IPS DF 6.9 (cell line): ENCODE measurements at regions not wholly inside any gene's neighbourhood (a gene's known extent, or its start where the extent isn't known, plus 50 kb on each side); places are given as distances from the start of the nearest gene placed in this dataset.

ENCODE experiments used
- DNase-seq: peaks from one replicate; pipeline ENCODE4 v3.0.0-alpha.2; 2013; ENCODE audit warnings: low read depth, low spot score
- H3K27ac ChIP-seq: one replicate; pipeline ENCODE4 v1.5.1; 2013; ENCODE audit warnings: low read length, control low read depth
- H3K27me3 ChIP-seq: 2 replicates; pipeline ENCODE4 v1.6.1; 2013; ENCODE audit warnings: mild to moderate bottlenecking, low read length; ENCODE audit not compliant: control insufficient read depth, insufficient read depth
- H3K36me3 ChIP-seq: 2 replicates; pipeline ENCODE4 v1.6.1; 2013; ENCODE audit warnings: low read length; ENCODE audit not compliant: control insufficient read depth, insufficient read depth
- H3K4me1 ChIP-seq: 2 replicates; pipeline ENCODE4 v1.6.1; 2013; ENCODE audit warnings: low read length; ENCODE audit not compliant: control insufficient read depth, insufficient read depth
- H3K4me3 ChIP-seq: 2 replicates; pipeline ENCODE4 v1.5.1; 2013; ENCODE audit warnings: mild to moderate bottlenecking, low read length
- H3K9me3 ChIP-seq: 2 replicates; pipeline ENCODE4 v1.6.1; 2013; ENCODE audit warnings: low read length, inconsistent platforms; ENCODE audit not compliant: control insufficient read depth, insufficient read depth
- WGBS: extraction: QIAGEN DNeasy Blood & Tissue Kit; methylation state at CpG from one replicate; pipeline ENCODE4 v1.1.7; 2013; ENCODE audit warnings: mixed read lengths, missing lambda C conversion rate; ENCODE audit not compliant: insufficient read length, insufficient coverage; 5-methylcytosine and 5-hydroxymethylcytosine counted together

GRCh38 chr15:37219211-37219701 is 118.9 kb upstream of the MEIS2 start:
- H3K36me3 ChIP-seq: no peaks in the 10 kb centered on the region
- DNase-seq: no peak
- no peaks in the 10 kb centered on the region for H3K9me3 ChIP-seq
- no CpG with 5 or more reads among the region's 2 CpGs for WGBS
- no peak overlapping the region for H3K27ac ChIP-seq
- no peak overlapping the region for H3K4me3 ChIP-seq
- H3K4me1 ChIP-seq: no peaks in the 10 kb centered on the region
- H3K27me3 ChIP-seq: no peaks in the 10 kb centered on the region

- WGBS: no CpG with 5 or more reads among the region's 9 CpGs
- no peaks in the 10 kb centered on the region for H3K4me1 ChIP-seq
- H3K27ac ChIP-seq: no peak overlapping the region
- H3K36me3 ChIP-seq: no peaks in the 10 kb centered on the region
- no peaks in the 10 kb centered on the region for H3K27me3 ChIP-seq
- H3K4me3 ChIP-seq: no peak overlapping the region
- H3K9me3 ChIP-seq: no peaks in the 10 kb centered on the region
- DNase-seq: no peak
These were observed 120.8 kb upstream of the MEIS2 start for GRCh38 chr15:37220949-37221670.

GRCh38 chr15:37221671-37222145 is 121.4 kb upstream of the MEIS2 start:
- no peaks in the 10 kb centered on the region for H3K9me3 ChIP-seq
- DNase-seq: no peak
- H3K4me3 ChIP-seq: no peak overlapping the region
- WGBS: no CpG with 5 or more reads among the region's 7 CpGs
- no peaks in the 10 kb centered on the region for H3K27me3 ChIP-seq
- H3K36me3 ChIP-seq: no peaks in the 10 kb centered on the region
- no peak overlapping the region for H3K27ac ChIP-seq
- no peaks in the 10 kb centered on the region for H3K4me1 ChIP-seq

GRCh38 chr15:37223089-37223488 is 122.7 kb upstream of the MEIS2 start:
- no peaks in the 10 kb centered on the region for H3K27me3 ChIP-seq
- DNase-seq: no peak
- WGBS: no CpG with 5 or more reads among the region's 1 CpG
- no peaks in the 10 kb centered on the region for H3K9me3 ChIP-seq
- H3K27ac ChIP-seq: no peak overlapping the region
- H3K4me1 ChIP-seq: no peaks in the 10 kb centered on the region
- H3K4me3 ChIP-seq: no peak overlapping the region
- H3K36me3 ChIP-seq: no peaks in the 10 kb centered on the region

- Histone ChIP-seq H3K4me3 (no peak overlapping the region), H3K27me3 (no peaks in the 10 kb centered on the region), H3K36me3 (no peaks in the 10 kb centered on the region), H3K9me3 (no peaks in the 10 kb centered on the region), H3K4me1 (no peaks in the 10 kb centered on the region), H3K27ac (no peak overlapping the region)
- no CpG with 5 or more reads among the region's 5 CpGs for WGBS
- no peak for DNase-seq
These were observed 129.7 kb upstream of the MEIS2 start for GRCh38 chr15:37229855-37230619.

- no peaks in the 10 kb centered on the region for H3K9me3 ChIP-seq
- no peaks in the 10 kb centered on the region for H3K36me3 ChIP-seq
- no peak for DNase-seq
- no CpG with 5 or more reads among the region's 2 CpGs for WGBS
- no peaks in the 10 kb centered on the region for H3K4me1 ChIP-seq
- H3K27me3 ChIP-seq: no peaks in the 10 kb centered on the region
- H3K4me3 ChIP-seq: no peak overlapping the region
- H3K27ac ChIP-seq: no peak overlapping the region
These were observed 145.0 kb upstream of the MEIS2 start for GRCh38 chr15:37245358-37245757.

GRCh38 chr15:37246065-37246464 is 145.7 kb upstream of the MEIS2 start:
- no peaks in the 10 kb centered on the region for H3K9me3 ChIP-seq
- no peaks in the 10 kb centered on the region for H3K4me1 ChIP-seq
- WGBS: no CpG with 5 or more reads among the region's 1 CpG
- no peaks in the 10 kb centered on the region for H3K36me3 ChIP-seq
- no peak for DNase-seq
- H3K4me3 ChIP-seq: no peak overlapping the region
- H3K27me3 ChIP-seq: no peaks in the 10 kb centered on the region
- no peak overlapping the region for H3K27ac ChIP-seq

- no peak for DNase-seq
- no CpG with 5 or more reads among the region's 3 CpGs for WGBS
- Histone ChIP-seq H3K27ac (no peak overlapping the region), H3K9me3 (no peaks in the 10 kb centered on the region), H3K4me3 (no peak overlapping the region), H3K27me3 (no peaks in the 10 kb centered on the region), H3K36me3 (no peaks in the 10 kb centered on the region), H3K4me1 (no peaks in the 10 kb centered on the region)
These were observed 146.5 kb upstream of the MEIS2 start for GRCh38 chr15:37246856-37247255.

GRCh38 chr15:37249249-37249648 is 148.9 kb upstream of the MEIS2 start:
- no peak overlapping the region for H3K4me3 ChIP-seq
- H3K36me3 ChIP-seq: no peaks in the 10 kb centered on the region
- H3K4me1 ChIP-seq: no peaks in the 10 kb centered on the region

GRCh38 chr15:37252530-37252929 is 152.2 kb upstream of the MEIS2 start:
- Histone ChIP-seq H3K27me3 (no peaks in the 10 kb centered on the region), H3K36me3 (no peaks in the 10 kb centered on the region), H3K27ac (no peak overlapping the region), H3K4me3 (no peak overlapping the region), H3K9me3 (no peaks in the 10 kb centered on the region), H3K4me1 (no peaks in the 10 kb centered on the region)
- no peak for DNase-seq
- no CpG with 5 or more reads among the region's 3 CpGs for WGBS

More at GRCh38 chr15:37249249-37249648, 148.9 kb upstream of the MEIS2 start:
- DNase-seq: no peak
- no peaks in the 10 kb centered on the region for H3K27me3 ChIP-seq
- H3K27ac ChIP-seq: no peak overlapping the region
- H3K9me3 ChIP-seq: no peaks in the 10 kb centered on the region
